HG03097 (cell line): ENCODE measurements at regions not wholly inside any gene's neighbourhood (a gene's known extent, or its start where the extent isn't known, plus 50 kb on each side); places are given as distances from the start of the nearest gene placed in this dataset.

Source experiments
- ATAC-seq: cut with Tn5 transposase; IDR thresholded peaks from one replicate; pipeline ENCODE4 v1.9.1; 2021; ENCODE audit not compliant: unreplicated experiment, low FRiP score

GRCh38 chr2:235287375-235287733, 206.5 kb upstream of the AGAP1 start:
- no peak for ATAC-seq

GRCh38 chr2:235291461-235291860, 202.4 kb upstream of the AGAP1 start:
- ATAC-seq = no peak

- ATAC-seq = no peak
Observed at GRCh38 chr2:235293061-235293460, 200.8 kb upstream of the AGAP1 start.

- ATAC-seq = no peak
Observed at GRCh38 chr2:235295831-235296230, 198.0 kb upstream of the AGAP1 start.

- ATAC-seq = no peak
Observed at GRCh38 chr2:235300368-235301201, 193.3 kb upstream of the AGAP1 start.

- ATAC-seq = no peak
Observed at GRCh38 chr2:235301202-235302076, 192.4 kb upstream of the AGAP1 start.

- ATAC-seq = no peak
Observed at GRCh38 chr2:235302263-235302662, 191.6 kb upstream of the AGAP1 start.

- no peak for ATAC-seq
Observed at GRCh38 chr2:235303499-235304291, 190.1 kb upstream of the AGAP1 start.

GRCh38 chr2:235305678-235306077, 188.2 kb upstream of the AGAP1 start:
- no peak for ATAC-seq

GRCh38 chr2:235311044-235311443, 182.8 kb upstream of the AGAP1 start:
- no peak for ATAC-seq

- no peak for ATAC-seq
Observed at GRCh38 chr2:235312571-235312970, 181.3 kb upstream of the AGAP1 start.

- ATAC-seq = no peak
Observed at GRCh38 chr2:235314371-235314930, 179.4 kb upstream of the AGAP1 start.

- no peak for ATAC-seq
Observed at GRCh38 chr2:235319095-235319494, 174.7 kb upstream of the AGAP1 start.

GRCh38 chr2:235320326-235320725, 173.5 kb upstream of the AGAP1 start:
- no peak for ATAC-seq

GRCh38 chr2:235324324-235324723, 169.5 kb upstream of the AGAP1 start:
- ATAC-seq = no peak

- ATAC-seq = no peak
Observed at GRCh38 chr2:235325151-235325550, 168.7 kb upstream of the AGAP1 start.

GRCh38 chr2:235328991-235329390, 164.9 kb upstream of the AGAP1 start:
- no peak for ATAC-seq

GRCh38 chr2:235330775-235331451, 162.9 kb upstream of the AGAP1 start:
- ATAC-seq = no peak

- ATAC-seq = no peak
Observed at GRCh38 chr2:235332240-235332890, 161.5 kb upstream of the AGAP1 start.

- no peak for ATAC-seq
Observed at GRCh38 chr2:235333076-235333475, 160.8 kb upstream of the AGAP1 start.
